H1 (cell line): ENCODE measurements at regions not wholly inside any gene's neighbourhood (a gene's known extent, or its start where the extent isn't known, plus 50 kb on each side); places are given as distances from the start of the nearest gene placed in this dataset.

Experiments used
- CTCF ChIA-PET: fragments of 300-600 bp; sonication (Branson Sonifier 250); formaldehyde crosslinking; loops from one replicate; lab custom pipeline; 2021; ENCODE audit not compliant: partially characterized antibody; lab: Charles Lee
- POLR2A ChIA-PET: fragments of 300-600 bp; sonication (Branson Sonifier 250); formaldehyde crosslinking; loops from one replicate; lab custom pipeline; 2021; ENCODE audit warnings: inconsistent platforms; ENCODE audit not compliant: partially characterized antibody; lab: Charles Lee
- DNase-seq, 2 experiments: peaks; one replicate each; pipeline versions ENCODE4 v3.0.0 to v3.0.0-alpha.2; 2010 to 2022; ENCODE audit warnings: low spot score in 2 of 2, low read depth in 1 of 2, mixed read lengths in 1 of 2
- FAIRE-seq: peaks from 2 replicates; lab custom pipeline; 2011; peaks lifted over from hg19 to GRCh38; lab: Jason Lieb, UNC
- H2AFZ ChIP-seq: 2 replicates; pipeline ENCODE4 v1.8.1; 2012; ENCODE audit warnings: low read length, inconsistent platforms
- H2AK5ac ChIP-seq: 2 replicates; pipeline ENCODE4 v1.6.1; 2013; ENCODE audit warnings: low read depth, low read length
- H2BK120ac ChIP-seq: replicated peaks from 2 replicates; pipeline ENCODE3; 2013; ENCODE audit warnings: low read depth, low read length, inconsistent platforms
- H2BK12ac ChIP-seq: 2 replicates; pipeline ENCODE4 v1.6.1; 2013; ENCODE audit warnings: low read depth, low read length
- H2BK15ac ChIP-seq: 2 replicates; pipeline ENCODE4 v1.6.1; 2013; ENCODE audit warnings: low read length
- H2BK20ac ChIP-seq: 2 replicates; pipeline ENCODE4 v1.6.1; 2013; ENCODE audit warnings: low read length
- H2BK5ac ChIP-seq: 2 replicates; pipeline ENCODE4 v1.6.1; 2013; ENCODE audit warnings: low read depth, low read length
- H3K14ac ChIP-seq: 2 replicates; pipeline ENCODE4 v1.6.1; 2013; ENCODE audit warnings: inconsistent platforms; ENCODE audit not compliant: insufficient read length
- H3K18ac ChIP-seq: 2 replicates; pipeline ENCODE4 v1.6.1; 2013; ENCODE audit warnings: low read length; ENCODE audit errors: extremely low read depth
- H3K23ac ChIP-seq: 2 replicates; pipeline ENCODE4 v1.6.1; 2013; ENCODE audit warnings: inconsistent platforms; ENCODE audit not compliant: insufficient read length
- H3K23me2 ChIP-seq: 2 replicates; pipeline ENCODE4 v1.6.1; 2013; ENCODE audit warnings: low read depth, low read length
- H3K27ac ChIP-seq: 2 replicates; pipeline ENCODE4 v1.6.1; 2011; ENCODE audit warnings: low read depth, low read length, inconsistent platforms
- H3K27me3 ChIP-seq, 4 experiments: replicated peaks in 1 of 4; 1 replicate in 1 of 4; 2 replicates in 3 of 4; pipeline versions ENCODE4 v1.6.1 to v1.8.1; 2011 to 2013; ENCODE audit warnings: low read length in 3 of 4, mild to moderate bottlenecking in 3 of 4, inconsistent platforms in 2 of 4, mixed read lengths in 2 of 4, moderate library complexity in 1 of 4; ENCODE audit not compliant: control insufficient read depth in 3 of 4, insufficient read depth in 3 of 4; ENCODE audit errors: extremely low read depth in 1 of 4
- H3K36me3 ChIP-seq, 4 experiments: 2 replicates each; pipeline versions ENCODE4 v1.6.1 to v1.8.1; 2011 to 2013; ENCODE audit warnings: mild to moderate bottlenecking in 4 of 4, low read length in 3 of 4, moderate library complexity in 2 of 4, control low read depth in 1 of 4, inconsistent platforms in 1 of 4; ENCODE audit not compliant: insufficient read depth in 4 of 4, control insufficient read depth in 2 of 4
- H3K4ac ChIP-seq: replicated peaks from 2 replicates; pipeline ENCODE3; 2013; ENCODE audit warnings: low read length, low read depth, mixed read lengths, inconsistent platforms; ENCODE audit not compliant: insufficient read length
- H3K4me1 ChIP-seq, 4 experiments: replicated peaks in 1 of 4; 1 replicate in 1 of 4; 2 replicates in 3 of 4; pipeline versions ENCODE4 v1.6.1 to v1.8.1; 2011 to 2013; ENCODE audit warnings: low read length in 3 of 4, inconsistent platforms in 2 of 4, mixed read lengths in 1 of 4; ENCODE audit not compliant: insufficient read depth in 4 of 4, control insufficient read depth in 3 of 4
- H3K4me2 ChIP-seq, 2 experiments: 2 replicates each; pipeline versions ENCODE4 v1.6.1 to v1.8.1; 2011 to 2013; ENCODE audit warnings: low read depth in 2 of 2, low read length in 2 of 2, control low read depth in 1 of 2, inconsistent platforms in 1 of 2, mild to moderate bottlenecking in 1 of 2; ENCODE audit not compliant: insufficient read depth in 1 of 2
- H3K4me3 ChIP-seq, 4 experiments: fragments of 200-600, 300-600 bp in 1 of 4; sonication (generic), shearing (Covaris generic), sonication (Bioruptor Twin) in 1 of 4; 2 replicates each; pipeline versions ENCODE4 v1.5.1 to v1.8.1; 2011 to 2016; ENCODE audit warnings: low read length in 4 of 4, low read depth in 3 of 4, control low read depth in 2 of 4, inconsistent platforms in 2 of 4, mild to moderate bottlenecking in 2 of 4, mixed read lengths in 1 of 4, moderate library complexity in 1 of 4; ENCODE audit not compliant: insufficient read depth in 2 of 4; ENCODE audit errors: extremely low read depth in 1 of 4
- H3K56ac ChIP-seq: replicated peaks from 2 replicates; pipeline ENCODE3; 2013; ENCODE audit warnings: low read depth, mild to moderate bottlenecking, mixed read lengths, low read length, inconsistent platforms; ENCODE audit not compliant: insufficient read length
- H3K79me1 ChIP-seq: 2 replicates; pipeline ENCODE4 v1.6.1; 2013; ENCODE audit warnings: low read depth, low read length, control low read depth
- H3K79me2 ChIP-seq, 2 experiments: 2 replicates each; pipeline versions ENCODE4 v1.6.1 to v1.8.1; 2012 to 2013; ENCODE audit warnings: low read length in 2 of 2, mild to moderate bottlenecking in 2 of 2, inconsistent platforms in 1 of 2; ENCODE audit not compliant: insufficient read depth in 2 of 2, control insufficient read depth in 1 of 2
- H3K9ac ChIP-seq, 4 experiments: replicated peaks in 1 of 4; 1 replicate in 1 of 4; 2 replicates in 3 of 4; pipeline versions ENCODE4 v1.6.1 to v1.8.1; 2011 to 2013; ENCODE audit warnings: low read depth in 3 of 4, low read length in 3 of 4, control low read depth in 2 of 4, mild to moderate bottlenecking in 2 of 4, moderate library complexity in 2 of 4, inconsistent platforms in 1 of 4; ENCODE audit errors: extremely low read depth in 1 of 4
- H3K9me3 ChIP-seq, 2 experiments: 2 replicates each; pipeline versions ENCODE4 v1.6.1 to v1.8.1; 2012 to 2013; ENCODE audit warnings: mild to moderate bottlenecking in 2 of 2, moderate library complexity in 2 of 2, control low read depth in 1 of 2, inconsistent platforms in 1 of 2, low read depth in 1 of 2, low read length in 1 of 2, mixed read lengths in 1 of 2; ENCODE audit not compliant: insufficient read depth in 2 of 2
- H4K20me1 ChIP-seq, 2 experiments: replicated peaks in 1 of 2; 2 replicates each; pipeline versions ENCODE3 to v1.8.1; 2011 to 2013; ENCODE audit warnings: inconsistent platforms in 2 of 2, low read length in 2 of 2, mild to moderate bottlenecking in 1 of 2; ENCODE audit not compliant: insufficient read depth in 2 of 2, control insufficient read depth in 1 of 2
- H4K5ac ChIP-seq: 2 replicates; pipeline ENCODE4 v1.6.1; 2013; ENCODE audit warnings: low read length, low read depth, mixed read lengths, inconsistent platforms; ENCODE audit not compliant: insufficient read length
- H4K8ac ChIP-seq: 2 replicates; pipeline ENCODE4 v1.8.0; 2013; ENCODE audit warnings: mild to moderate bottlenecking, moderate library complexity, low read length, inconsistent platforms; ENCODE audit not compliant: insufficient read depth; ENCODE audit errors: extremely low read depth
- H4K91ac ChIP-seq: replicated peaks from 2 replicates; pipeline ENCODE3; 2013; ENCODE audit warnings: low read length, mixed read lengths, inconsistent platforms; ENCODE audit not compliant: insufficient read length
- HDAC6 ChIP-seq: IDR thresholded peaks from one replicate; pipeline ENCODE4 v1.7.1; 2012; ENCODE audit warnings: low read depth, mild to moderate bottlenecking, inconsistent platforms, low read length, moderate library complexity
- MAFK ChIP-seq: IDR thresholded peaks from 2 replicates; pipeline ENCODE4 v1.6.1; 2012; ENCODE audit warnings: low read depth, mild to moderate bottlenecking, improper control_type of control experiment, low read length
- WGBS, 2 experiments: shearing (Covaris generic) in 1 of 2; methylation state at CpG; one replicate each; pipeline versions ENCODE4 v1.1.6 to v1.1.7; 2013 to 2015; ENCODE audit warnings: low lambda C conversion rate in 2 of 2, mixed read lengths in 2 of 2, inconsistent platforms in 1 of 2, low coverage in 1 of 2, missing lambda C conversion rate in 1 of 2; ENCODE audit not compliant: insufficient replicate concordance in 2 of 2, insufficient coverage in 1 of 2, insufficient read length in 1 of 2; ENCODE audit errors: extremely low coverage in 1 of 2, missing lambda C conversion rate in 1 of 2; 5-methylcytosine and 5-hydroxymethylcytosine counted together

GRCh38 chr11:70712471-70712870 lies 314.1 kb downstream of the CTTN start:
- H2BK20ac ChIP-seq: no peak overlapping the region
- H3K56ac ChIP-seq: no peak overlapping the region
- no peaks in the 10 kb centered on the region for H3K23me2 ChIP-seq
- no peak overlapping the region for H2BK5ac ChIP-seq
- no peaks in the 10 kb centered on the region for H3K9me3 ChIP-seq
- FAIRE-seq: no peak
- H3K79me1 ChIP-seq: no peaks in the 10 kb centered on the region; the same call in 1 of the 2 replicates
- H3K27ac ChIP-seq: no peak overlapping the region
- no peak overlapping the region for H3K4ac ChIP-seq
- H3K4me3 ChIP-seq: no peak overlapping the region
- H3K23ac ChIP-seq: no peak overlapping the region
- no peak overlapping the region for H3K9ac ChIP-seq
- CTCF ChIA-PET: interaction anchor here (0.7 to 2.3 kb wide), 8 partner anchors 9 to 375 kb away, joined by 3 to 7 read pairs (median 3); no protein-coding TSS in a partner anchor
- H4K91ac ChIP-seq: no peak overlapping the region
- no peak overlapping the region for H3K18ac ChIP-seq
- no peak overlapping the region for H2BK120ac ChIP-seq
- 0 out of 2 replicates have a peak overlapping the region, but pooled peaks have one; percentile 21 for H2BK12ac ChIP-seq
- no peak overlapping the region for H4K5ac ChIP-seq
- no peak overlapping the region for H3K14ac ChIP-seq
- H4K20me1 ChIP-seq: peaks cover 0 to 2% of the 10 kb centered on the region in 2 experiments
- no peak overlapping the region for H2AK5ac ChIP-seq
- H4K8ac ChIP-seq: no peak overlapping the region
- WGBS, 2 experiments: 93% methylated on average over 10 of the region's 10 CpGs; no CpG with 5 or more reads in 1 of the 2 experiments
- H3K36me3 ChIP-seq: no peaks in the 10 kb centered on the region
- H3K4me1 ChIP-seq: peaks cover 0 to 18% (median 7%) of the 10 kb centered on the region in 4 experiments; a peak in 6 of 7 replicates
- no peak for TF ChIP-seq MAFK
- TF ChIP-seq HDAC6: no peak
- TF ChIP-seq, all 59 proteins: peak for 0
- no peaks in the 10 kb centered on the region for H3K79me2 ChIP-seq
- POLR2A ChIA-PET: interaction anchor here (1.4 kb wide), 1 partner anchor 79 kb away, joined by 4 read pairs; no protein-coding TSS in a partner anchor
- no peak overlapping the region for H2AFZ ChIP-seq
- H3K4me2 ChIP-seq: no peak overlapping the region; a peak in 1 of 4 replicates
- no peak overlapping the region for H2BK15ac ChIP-seq
- DNase-seq: no peak
- no peaks in the 10 kb centered on the region for H3K27me3 ChIP-seq
